ENCODE measurements at regions not wholly inside any gene's neighbourhood (a gene's known extent, or its start where the extent isn't known, plus 50 kb on each side); places are given as distances from the start of the nearest gene placed in this dataset.

- Mint-ChIP-seq H3K36me3 (ENCODE audit: insufficient read depth, unreplicated experiment) (peaks cover 5% of the 10 kb centered on the region), H3K27ac (ENCODE audit: low read depth, unreplicated experiment) (no peak overlapping the region), H3K4me1 (ENCODE audit: insufficient read depth, unreplicated experiment) (no peaks in the 10 kb centered on the region), H3K27me3 (ENCODE audit: insufficient read depth, unreplicated experiment) (no peaks in the 10 kb centered on the region), H3K9me3 (ENCODE audit: unreplicated experiment) (no peaks in the 10 kb centered on the region), H3K4me3 (ENCODE audit: unreplicated experiment) (no peak overlapping the region)
- intact Hi-C loops (cut with micrococcal nuclease) = no loop called here
- BruUV-seq (replicated peaks) = no TSS peak
- no peak for TF ChIP-seq CTCF (IDR thresholded peaks at IDR 0.05; ENCODE audit: unreplicated experiment)
- DNase-seq (ENCODE audit: unreplicated experiment) = no peak
- POLR2A ChIA-PET = interaction anchor here (0.7 kb wide), 1 partner anchor 178 kb away, joined by 3 read pairs; no protein-coding TSS in a partner anchor
- CTCF ChIA-PET = interaction anchor here (0.6 to 3.1 kb wide), 3 partner anchors 727 to 952 kb away, joined by 3 to 20 read pairs (median 3); no protein-coding TSS in a partner anchor
Measured at GRCh38 chr16:51757921-51758479, 606.9 kb upstream of the SALL1 start.

GRCh38 chr16:51757505-51757904, 606.4 kb upstream of the SALL1 start:
- Mint-ChIP-seq H3K4me3 (ENCODE audit: unreplicated experiment) (no peak overlapping the region), H3K4me1 (ENCODE audit: insufficient read depth, unreplicated experiment) (no peaks in the 10 kb centered on the region), H3K36me3 (ENCODE audit: insufficient read depth, unreplicated experiment) (peaks cover 5% of the 10 kb centered on the region), H3K27me3 (ENCODE audit: insufficient read depth, unreplicated experiment) (no peaks in the 10 kb centered on the region), H3K9me3 (ENCODE audit: unreplicated experiment) (no peaks in the 10 kb centered on the region), H3K27ac (ENCODE audit: low read depth, unreplicated experiment) (no peak overlapping the region)
- no peak for TF ChIP-seq CTCF (IDR thresholded peaks at IDR 0.05; ENCODE audit: unreplicated experiment)
- no TSS peak for BruUV-seq (replicated peaks)
- ChIA-PET CTCF (interaction anchor here (0.6 to 3.1 kb wide), 3 partner anchors 727 to 951 kb away, joined by 3 to 20 read pairs (median 3); no protein-coding TSS in a partner anchor), POLR2A (no interaction called here)
- intact Hi-C loops (cut with micrococcal nuclease) = no loop called here
- no peak for DNase-seq (ENCODE audit: unreplicated experiment)

- DNase-seq (ENCODE audit: unreplicated experiment) = no peak
- ChIA-PET POLR2A (no interaction called here), CTCF (interaction anchor here (0.6 to 3.1 kb wide), 4 partner anchors 80 to 951 kb away, joined by 3 to 20 read pairs (median 4); no protein-coding TSS in a partner anchor)
- Mint-ChIP-seq H3K36me3 (ENCODE audit: insufficient read depth, unreplicated experiment) (peaks cover 2% of the 10 kb centered on the region), H3K27me3 (ENCODE audit: insufficient read depth, unreplicated experiment) (no peaks in the 10 kb centered on the region), H3K9me3 (ENCODE audit: unreplicated experiment) (no peaks in the 10 kb centered on the region), H3K27ac (ENCODE audit: low read depth, unreplicated experiment) (no peak overlapping the region), H3K4me1 (ENCODE audit: insufficient read depth, unreplicated experiment) (no peaks in the 10 kb centered on the region), H3K4me3 (ENCODE audit: unreplicated experiment) (no peak overlapping the region)
- intact Hi-C loops (cut with micrococcal nuclease) = no loop called here
- no peak for TF ChIP-seq CTCF (IDR thresholded peaks at IDR 0.05; ENCODE audit: unreplicated experiment)
- BruUV-seq (replicated peaks) = no TSS peak
Measured at GRCh38 chr16:51757124-51757470, 606.0 kb upstream of the SALL1 start.

- H3K4me1 Mint-ChIP-seq (ENCODE audit: insufficient read depth, unreplicated experiment) = no peaks in the 10 kb centered on the region
- ChIA-PET POLR2A (no interaction called here), CTCF (interaction anchor here (0.7 to 3.1 kb wide), 5 partner anchors 80 to 951 kb away, joined by 3 to 20 read pairs (median 4); no protein-coding TSS in a partner anchor)
- no peak overlapping the region for H3K27ac Mint-ChIP-seq (ENCODE audit: low read depth, unreplicated experiment)
- intact Hi-C loops (cut with micrococcal nuclease) = no loop called here
- no peak for TF ChIP-seq CTCF (IDR thresholded peaks at IDR 0.05; ENCODE audit: unreplicated experiment)
- DNase-seq (ENCODE audit: unreplicated experiment) = no peak
- H3K27me3 Mint-ChIP-seq (ENCODE audit: insufficient read depth, unreplicated experiment) = no peaks in the 10 kb centered on the region
- H3K36me3 Mint-ChIP-seq (ENCODE audit: insufficient read depth, unreplicated experiment) = no peaks in the 10 kb centered on the region
- no peaks in the 10 kb centered on the region for H3K9me3 Mint-ChIP-seq (ENCODE audit: unreplicated experiment)
- H3K4me3 Mint-ChIP-seq (ENCODE audit: unreplicated experiment) = no peak overlapping the region
- BruUV-seq (replicated peaks) = no TSS peak
Measured at GRCh38 chr16:51756447-51757123, 605.5 kb upstream of the SALL1 start.
